HEK293T (cell line): ENCODE measurements at regions not wholly inside any gene's neighbourhood (a gene's known extent, or its start where the extent isn't known, plus 50 kb on each side); places are given as distances from the start of the nearest gene placed in this dataset.

Experiments used
- BHLHE40 ChIP-seq: fragments of 450-650 bp; IDR thresholded peaks from 2 replicates; pipeline ENCODE4 v1.6.1; 2016; ENCODE audit warnings: mild to moderate bottlenecking, moderate library complexity, borderline replicate concordance
- CTBP1 ChIP-seq: fragments of 450-650 bp; IDR thresholded peaks from 2 replicates; pipeline ENCODE4 v1.6.1; 2016; ENCODE audit warnings: borderline replicate concordance
- FOXM1 ChIP-seq: fragments of 450-650 bp; IDR thresholded peaks from 2 replicates; pipeline ENCODE4 v1.6.1; 2017; ENCODE audit warnings: mild to moderate bottlenecking, borderline replicate concordance
- SP1 ChIP-seq: fragments of 450-650 bp; IDR thresholded peaks from 2 replicates; pipeline ENCODE4 v1.6.1; 2017

DNA sequence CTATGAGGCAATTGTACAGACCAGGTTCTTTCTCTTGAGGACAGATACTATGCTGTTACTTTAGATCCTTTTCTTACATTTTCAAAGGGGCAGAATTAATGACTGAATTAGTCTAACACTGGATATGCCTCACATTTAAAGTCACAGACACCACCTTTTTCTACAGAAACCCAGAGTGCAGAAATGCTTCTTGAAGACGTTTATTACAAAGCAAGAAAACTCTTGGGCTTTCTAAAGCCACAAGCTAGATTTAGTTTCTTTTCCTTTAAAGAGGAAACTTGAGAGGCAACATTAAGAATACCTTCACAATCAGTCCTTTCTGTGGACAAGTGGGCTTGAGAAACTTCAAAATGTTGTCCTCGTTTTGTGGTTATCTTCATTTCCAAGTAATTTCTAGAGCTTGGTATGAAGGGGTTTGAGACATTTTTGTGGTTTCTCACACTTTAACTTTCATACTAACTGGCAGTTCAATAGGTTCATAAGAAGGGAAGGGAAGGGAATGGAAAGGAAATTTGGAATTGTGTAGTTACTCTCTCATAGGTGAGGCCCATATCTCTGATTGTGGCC lies 527.4 kb downstream of the RASEF start:
- TF ChIP-seq BHLHE40 (no peak), FOXM1 (no peak), SP1 (no peak), CTBP1 (no peak)
